Keratinocyte (primary cell): ENCODE measurements at regions not wholly inside any gene's neighbourhood (a gene's known extent, or its start where the extent isn't known, plus 50 kb on each side); places are given as distances from the start of the nearest gene placed in this dataset.

Experiments used
- DNase-seq: peaks from one replicate; pipeline ENCODE4 v3.0.0-alpha.2; 2011; ENCODE audit warnings: low read depth, missing footprints, low spot score
- FAIRE-seq: peaks from 2 replicates; lab custom pipeline; 2011; peaks lifted over from hg19 to GRCh38; lab: Jason Lieb, UNC
- H2AFZ ChIP-seq: 2 replicates; pipeline ENCODE4 v1.6.0; 2012; ENCODE audit warnings: low read length, control low read depth, inconsistent platforms; ENCODE audit not compliant: control insufficient read depth
- H3K27ac ChIP-seq: 2 replicates; pipeline ENCODE4 v1.5.1; 2011; ENCODE audit warnings: low read length; ENCODE audit not compliant: control insufficient read depth, insufficient read depth
- H3K27me3 ChIP-seq: 3 replicates; pipeline ENCODE4 v1.6.0; 2011; ENCODE audit warnings: low read length; ENCODE audit not compliant: control insufficient read depth, insufficient read depth; ENCODE audit errors: extremely low read depth
- H3K36me3 ChIP-seq, 2 experiments: 2 replicates in 1 of 2; 3 replicates in 1 of 2; pipeline ENCODE4 v1.5.1; 2011; ENCODE audit warnings: low read length in 2 of 2, mild to moderate bottlenecking in 1 of 2; ENCODE audit not compliant: control insufficient read depth in 2 of 2, insufficient read depth in 2 of 2; ENCODE audit errors: extremely low read depth in 1 of 2
- H3K4me1 ChIP-seq: 3 replicates; pipeline ENCODE4 v1.5.1; 2011; ENCODE audit warnings: low read length; ENCODE audit not compliant: control insufficient read depth, insufficient read depth; ENCODE audit errors: extremely low read depth
- H3K4me2 ChIP-seq: 3 replicates; pipeline ENCODE4 v1.6.0; 2011; ENCODE audit warnings: low read depth, low read length; ENCODE audit not compliant: control insufficient read depth, insufficient read depth; ENCODE audit errors: extremely low read depth
- H3K4me3 ChIP-seq, 3 experiments: fragments of 200-600 bp in 1 of 3; sonication (generic) in 1 of 3; 2 replicates in 2 of 3; 3 replicates in 1 of 3; pipeline ENCODE4 v1.5.1; 2011 to 2016; ENCODE audit warnings: low read length in 3 of 3, mild to moderate bottlenecking in 3 of 3, control low read depth in 2 of 3, inconsistent platforms in 1 of 3, low read depth in 1 of 3, mixed read lengths in 1 of 3, mixed run types in 1 of 3, moderate library complexity in 1 of 3; ENCODE audit not compliant: control insufficient read depth in 2 of 3, insufficient read depth in 2 of 3; ENCODE audit errors: extremely low read depth in 1 of 3
- H3K79me2 ChIP-seq: 2 replicates; pipeline ENCODE4 v1.6.0; 2012; ENCODE audit warnings: low read length; ENCODE audit not compliant: control insufficient read depth, insufficient read depth
- H3K9ac ChIP-seq: 3 replicates; pipeline ENCODE4 v1.6.0; 2011; ENCODE audit warnings: low read length; ENCODE audit not compliant: control insufficient read depth, insufficient read depth; ENCODE audit errors: extremely low read depth
- H3K9me1 ChIP-seq: 3 replicates; pipeline ENCODE4 v1.6.0; 2011; ENCODE audit warnings: low read length; ENCODE audit not compliant: control insufficient read depth, insufficient read depth; ENCODE audit errors: extremely low read depth
- H3K9me3 ChIP-seq: 2 replicates; pipeline ENCODE4 v1.5.1; 2012; ENCODE audit warnings: low read depth, low read length; ENCODE audit not compliant: control insufficient read depth
- H4K20me1 ChIP-seq: 3 replicates; pipeline ENCODE4 v1.6.0; 2011; ENCODE audit warnings: low read length; ENCODE audit not compliant: control insufficient read depth, insufficient read depth; ENCODE audit errors: extremely low read depth
- EZH2 ChIP-seq: IDR thresholded peaks from one replicate; pipeline ENCODE4 v1.6.1; 2012; ENCODE audit warnings: inconsistent platforms, mild to moderate bottlenecking, low read length, moderate library complexity
- dilution Hi-C: fragments of 300-500 bp; cut with MboI; formaldehyde crosslinking; loops from one replicate; pipeline ENCODE4 v1.7.0; 2020; ENCODE audit warnings: low sequenced_read_pairs; ENCODE audit not compliant: extremely low pct_ligation_motif_present
- TF ChIP-seq, protein P1 (sequence below), 3 experiments: IDR thresholded peaks in 1 of 3; conservative IDR thresholded peaks in 1 of 3; optimal IDR thresholded peaks in 1 of 3; 2 replicates in 2 of 3; 3 replicates in 1 of 3; pipeline versions ENCODE3 to v1.5.1; 2011; ENCODE audit warnings: low read length in 3 of 3, mild to moderate bottlenecking in 3 of 3, moderate library complexity in 2 of 3, control low read depth in 1 of 3, inconsistent platforms in 1 of 3; ENCODE audit not compliant: insufficient read depth in 2 of 3; ENCODE audit errors: extremely low read depth in 1 of 3

GRCh38 chr11:106446955-106447354, 369.5 kb downstream of the AASDHPPT start:
- H2AFZ ChIP-seq: peak overlapping the region; percentile 40
- dilution Hi-C loops: no loop called here
- no peaks in the 10 kb centered on the region for H3K27me3 ChIP-seq
- no peak overlapping the region for H3K9ac ChIP-seq
- H3K4me1 ChIP-seq: no peaks in the 10 kb centered on the region
- H3K4me2 ChIP-seq: no peak overlapping the region
- TF ChIP-seq EZH2: no peak
- TF ChIP-seq, protein P1, sequence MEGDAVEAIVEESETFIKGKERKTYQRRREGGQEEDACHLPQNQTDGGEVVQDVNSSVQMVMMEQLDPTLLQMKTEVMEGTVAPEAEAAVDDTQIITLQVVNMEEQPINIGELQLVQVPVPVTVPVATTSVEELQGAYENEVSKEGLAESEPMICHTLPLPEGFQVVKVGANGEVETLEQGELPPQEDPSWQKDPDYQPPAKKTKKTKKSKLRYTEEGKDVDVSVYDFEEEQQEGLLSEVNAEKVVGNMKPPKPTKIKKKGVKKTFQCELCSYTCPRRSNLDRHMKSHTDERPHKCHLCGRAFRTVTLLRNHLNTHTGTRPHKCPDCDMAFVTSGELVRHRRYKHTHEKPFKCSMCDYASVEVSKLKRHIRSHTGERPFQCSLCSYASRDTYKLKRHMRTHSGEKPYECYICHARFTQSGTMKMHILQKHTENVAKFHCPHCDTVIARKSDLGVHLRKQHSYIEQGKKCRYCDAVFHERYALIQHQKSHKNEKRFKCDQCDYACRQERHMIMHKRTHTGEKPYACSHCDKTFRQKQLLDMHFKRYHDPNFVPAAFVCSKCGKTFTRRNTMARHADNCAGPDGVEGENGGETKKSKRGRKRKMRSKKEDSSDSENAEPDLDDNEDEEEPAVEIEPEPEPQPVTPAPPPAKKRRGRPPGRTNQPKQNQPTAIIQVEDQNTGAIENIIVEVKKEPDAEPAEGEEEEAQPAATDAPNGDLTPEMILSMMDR (optimal IDR thresholded peaks at IDR 0.05 in 1 of 3, IDR thresholded peaks at IDR 0.05 in 1 of 3, conservative IDR thresholded peaks at IDR 0.05 in 1 of 3; ENCODE audit: extremely low read depth in 1 of 3, insufficient read depth in 2 of 3, low read length in 3 of 3): no peak
- H3K9me3 ChIP-seq: no peaks in the 10 kb centered on the region
- H3K4me3 ChIP-seq: no peak overlapping the region
- H3K79me2 ChIP-seq: no peaks in the 10 kb centered on the region
- H3K27ac ChIP-seq: no peak overlapping the region
- FAIRE-seq: no peak
- no peaks in the 10 kb centered on the region for H3K9me1 ChIP-seq
- H3K36me3 ChIP-seq: no peaks in the 10 kb centered on the region
- H4K20me1 ChIP-seq: no peaks in the 10 kb centered on the region
- DNase-seq: no peak

DNA sequence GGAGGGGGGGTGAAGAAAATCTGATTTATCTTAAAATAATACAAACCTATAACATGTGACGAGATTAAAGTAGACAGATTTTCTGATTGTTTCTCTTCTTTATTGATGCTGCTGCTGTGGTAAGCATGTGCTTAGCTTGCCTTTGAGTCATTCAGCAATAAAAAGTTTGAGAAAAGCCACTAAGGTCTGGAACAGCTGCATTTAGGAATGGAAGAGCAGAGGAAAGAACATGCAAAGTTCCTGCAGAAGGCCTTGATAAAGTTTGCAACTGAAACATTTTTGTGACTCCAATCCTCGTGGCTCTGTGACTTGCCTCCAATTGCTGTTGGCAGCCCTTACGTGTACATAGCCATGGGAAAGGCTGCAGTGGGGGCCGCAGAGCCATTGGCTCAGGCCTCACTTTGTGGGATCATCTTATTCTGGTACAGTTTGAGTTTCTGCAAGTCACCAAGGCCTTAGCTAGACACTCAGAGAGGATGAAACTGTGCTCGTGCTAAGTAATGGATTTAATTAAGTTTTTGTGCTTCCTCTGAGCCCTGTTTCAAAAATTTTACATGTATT, 370.2 kb downstream of the AASDHPPT start:
- H3K36me3 ChIP-seq: no peaks in the 10 kb centered on the region
- no peak overlapping the region for H2AFZ ChIP-seq
- dilution Hi-C loops: no loop called here
- no peak for TF ChIP-seq EZH2
- TF ChIP-seq, protein P1 (optimal IDR thresholded peaks at IDR 0.05 in 1 of 3, IDR thresholded peaks at IDR 0.05 in 1 of 3, conservative IDR thresholded peaks at IDR 0.05 in 1 of 3; ENCODE audit: extremely low read depth in 1 of 3, insufficient read depth in 2 of 3, low read length in 3 of 3): no peak
- H4K20me1 ChIP-seq: no peaks in the 10 kb centered on the region
- no peaks in the 10 kb centered on the region for H3K9me1 ChIP-seq
- no peaks in the 10 kb centered on the region for H3K27me3 ChIP-seq
- no peak overlapping the region for H3K9ac ChIP-seq
- DNase-seq: no peak
- no peaks in the 10 kb centered on the region for H3K79me2 ChIP-seq
- H3K27ac ChIP-seq: no peak overlapping the region
- H3K4me1 ChIP-seq: no peaks in the 10 kb centered on the region
- H3K9me3 ChIP-seq: no peaks in the 10 kb centered on the region
- FAIRE-seq: no peak
- H3K4me2 ChIP-seq: no peak overlapping the region
- no peak overlapping the region for H3K4me3 ChIP-seq
